Astrocyte (in vitro differentiated cells and primary cell): ENCODE measurements at regions not wholly inside any gene's neighbourhood (a gene's known extent, or its start where the extent isn't known, plus 50 kb on each side); places are given as distances from the start of the nearest gene placed in this dataset.

ENCODE experiments used
- DNase-seq: peaks from one replicate; pipeline ENCODE4 v3.0.0-alpha.2; 2010; ENCODE audit warnings: low read depth
- FAIRE-seq: peaks from 2 replicates; lab custom pipeline; 2011; peaks lifted over from hg19 to GRCh38; lab: Jason Lieb, UNC
- H2AFZ ChIP-seq: 2 replicates; pipeline ENCODE4 v1.6.0; 2012; ENCODE audit warnings: low read depth, low read length, inconsistent platforms
- H3K27ac ChIP-seq: 2 replicates; pipeline ENCODE4 v1.5.1; 2011; ENCODE audit warnings: low read depth, low read length, inconsistent platforms
- H3K27me3 ChIP-seq: 2 replicates; pipeline ENCODE4 v1.6.0; 2011; ENCODE audit warnings: low read length, inconsistent platforms; ENCODE audit not compliant: insufficient read depth
- H3K36me3 ChIP-seq: 2 replicates; pipeline ENCODE4 v1.5.1; 2011; ENCODE audit warnings: low read length, inconsistent platforms; ENCODE audit not compliant: insufficient read depth
- H3K4me1 ChIP-seq: 2 replicates; pipeline ENCODE4 v1.5.1; 2011; ENCODE audit warnings: low read length, inconsistent platforms; ENCODE audit not compliant: insufficient read depth
- H3K4me2 ChIP-seq: 2 replicates; pipeline ENCODE4 v1.6.0; 2012; ENCODE audit warnings: low read length, inconsistent platforms
- H3K4me3 ChIP-seq: 2 replicates; pipeline ENCODE4 v1.5.1; 2011; ENCODE audit warnings: low read depth, mild to moderate bottlenecking, low read length, inconsistent platforms; ENCODE audit not compliant: insufficient read depth
- H3K79me2 ChIP-seq: 2 replicates; pipeline ENCODE4 v1.6.0; 2012; ENCODE audit warnings: mild to moderate bottlenecking, low read length, inconsistent platforms; ENCODE audit not compliant: insufficient read depth
- H3K9ac ChIP-seq: 2 replicates; pipeline ENCODE4 v1.6.0; 2012; ENCODE audit warnings: mild to moderate bottlenecking, low read length, inconsistent platforms
- H3K9me3 ChIP-seq: 2 replicates; pipeline ENCODE4 v1.5.1; 2012; ENCODE audit warnings: low read depth, mild to moderate bottlenecking, low read length, inconsistent platforms; ENCODE audit not compliant: insufficient read depth
- H4K20me1 ChIP-seq: 2 replicates; pipeline ENCODE4 v1.6.0; 2012; ENCODE audit warnings: low read length, inconsistent platforms; ENCODE audit not compliant: insufficient read depth
- H3K27ac Mint-ChIP-seq: one replicate; pipeline ENCODE4 v1.8.0; 2021; ENCODE audit warnings: mild to moderate bottlenecking, mixed read lengths; ENCODE audit not compliant: unreplicated experiment
- H3K27me3 Mint-ChIP-seq: one replicate; pipeline ENCODE4 v1.8.0; 2021; ENCODE audit warnings: low read depth, mixed read lengths; ENCODE audit not compliant: unreplicated experiment
- H3K36me3 Mint-ChIP-seq: one replicate; pipeline ENCODE4 v1.8.0; 2021; ENCODE audit warnings: low read depth, mixed read lengths; ENCODE audit not compliant: unreplicated experiment
- H3K4me1 Mint-ChIP-seq: one replicate; pipeline ENCODE4 v1.8.0; 2021; ENCODE audit warnings: low read depth, mixed read lengths; ENCODE audit not compliant: unreplicated experiment
- H3K4me3 Mint-ChIP-seq: one replicate; pipeline ENCODE4 v1.8.0; 2021; ENCODE audit warnings: mild to moderate bottlenecking, moderate library complexity, mixed read lengths; ENCODE audit not compliant: unreplicated experiment
- H3K9me3 Mint-ChIP-seq: one replicate; pipeline ENCODE4 v1.8.0; 2021; ENCODE audit warnings: mild to moderate bottlenecking, mixed read lengths; ENCODE audit not compliant: unreplicated experiment
- CTCF ChIP-seq: IDR thresholded peaks from 2 replicates; pipeline ENCODE4 v1.5.1; 2011; ENCODE audit warnings: low read depth, mild to moderate bottlenecking, inconsistent platforms, low read length, moderate library complexity; ENCODE audit not compliant: insufficient read depth
- EZH2 ChIP-seq: IDR thresholded peaks from 2 replicates; pipeline ENCODE4 v1.6.1; 2012; ENCODE audit warnings: mild to moderate bottlenecking, low read length, inconsistent platforms; ENCODE audit not compliant: insufficient read depth

GRCh38 chr13:111895896-111896821, 170.8 kb upstream of the SOX1 start:
- Mint-ChIP-seq H3K9me3 (peaks cover 7% of the 10 kb centered on the region), H3K4me3 (no peak overlapping the region), H3K4me1 (peaks cover 3% of the 10 kb centered on the region), H3K27ac (no peak overlapping the region), H3K27me3 (peaks cover 43% of the 10 kb centered on the region), H3K36me3 (no peaks in the 10 kb centered on the region)
- Histone ChIP-seq H3K9ac (no peak overlapping the region), H3K79me2 (no peaks in the 10 kb centered on the region), H3K4me3 (no peak overlapping the region), H3K36me3 (no peaks in the 10 kb centered on the region), H3K4me1 (peaks cover 4% of the 10 kb centered on the region), H3K27ac (no peak overlapping the region), H3K27me3 (peaks cover 9% of the 10 kb centered on the region), H4K20me1 (no peaks in the 10 kb centered on the region), H2AFZ (no peak overlapping the region), H3K4me2 (no peak overlapping the region), H3K9me3 (peaks cover 4% of the 10 kb centered on the region)
- TF ChIP-seq CTCF (no peak), EZH2 (no peak)
- DNase-seq (no peak), FAIRE-seq (no peak)

GRCh38 chr13:111897178-111897845, 169.6 kb upstream of the SOX1 start:
- Mint-ChIP-seq H3K4me3 (no peak overlapping the region), H3K4me1 (peaks cover 3% of the 10 kb centered on the region), H3K27me3 (peaks cover 40% of the 10 kb centered on the region), H3K9me3 (peaks cover 6% of the 10 kb centered on the region), H3K36me3 (no peaks in the 10 kb centered on the region), H3K27ac (no peak overlapping the region)
- Histone ChIP-seq H3K79me2 (no peaks in the 10 kb centered on the region), H3K9ac (no peak overlapping the region), H3K9me3 (peaks cover 4% of the 10 kb centered on the region), H3K4me3 (no peak overlapping the region), H3K36me3 (no peaks in the 10 kb centered on the region), H3K4me1 (peaks cover 4% of the 10 kb centered on the region), H3K27ac (no peak overlapping the region), H3K27me3 (peaks cover 6% of the 10 kb centered on the region), H2AFZ (no peak overlapping the region), H3K4me2 (no peak overlapping the region), H4K20me1 (no peaks in the 10 kb centered on the region)
- TF ChIP-seq EZH2 (no peak), CTCF (no peak)
- FAIRE-seq: no peak
- no peak for DNase-seq
